Esophagus muscularis mucosa (tissue), 4 donors: ENCODE measurements at regions not wholly inside any gene's neighbourhood (a gene's known extent, or its start where the extent isn't known, plus 50 kb on each side); places are given as distances from the start of the nearest gene placed in this dataset.

Experiments used
- DNase-seq: peaks from one replicate; pipeline ENCODE4 v3.0.0-alpha.2; 2017; ENCODE audit errors: extremely low spot score
- H3K27ac ChIP-seq, 4 donors: fragments of 200-600 bp; sonication (generic); replicated peaks in 1 of 4; 1 replicate in 3 of 4; 2 replicates in 1 of 4; pipeline ENCODE4 v1.5.1; 2016 to 2019; ENCODE audit warnings: mild to moderate bottlenecking in 1 of 4
- H3K27me3 ChIP-seq, 4 donors: fragments of 200-600 bp; sonication (generic); one replicate each; pipeline versions ENCODE4 v1.5.1 to v1.6.0; 2016 to 2019
- H3K36me3 ChIP-seq, 4 donors: fragments of 200-600 bp; sonication (generic); one replicate each; pipeline ENCODE4 v1.5.1; 2016 to 2019
- H3K4me1 ChIP-seq, 4 donors: fragments of 200-600 bp; sonication (generic); one replicate each; pipeline ENCODE4 v1.5.1; 2016 to 2019
- H3K4me3 ChIP-seq, 4 donors: fragments of 200-600 bp; sonication (generic); 1 replicate in 2 of 4; 2 replicates in 2 of 4; pipeline ENCODE4 v1.5.1; 2016 to 2019; ENCODE audit warnings: mild to moderate bottlenecking in 4 of 4, moderate library complexity in 1 of 4
- H3K9me3 ChIP-seq, 4 donors: fragments of 200-600 bp; sonication (generic); 1 replicate in 3 of 4; 2 replicates in 1 of 4; pipeline ENCODE4 v1.5.1; 2016 to 2019
- EP300 ChIP-seq: sonication (generic); formaldehyde crosslinking; IDR thresholded peaks from one replicate; pipeline ENCODE4 v1.6.1; 2017; ENCODE audit warnings: antibody characterized with exemption
- POLR2A ChIP-seq: fragments of 450-650 bp; IDR thresholded peaks from one replicate; pipeline ENCODE4 v1.6.1; 2017; ENCODE audit warnings: antibody characterized with exemption, moderate library complexity, mild to moderate bottlenecking, low read depth
- POLR2AphosphoS5 ChIP-seq, 2 donors: sonication (generic); formaldehyde crosslinking; IDR thresholded peaks; one replicate each; pipeline ENCODE4 v1.6.1; 2017; ENCODE audit warnings: antibody characterized with exemption in 2 of 2
- WGBS: methylation state at CpG from one replicate; pipeline ENCODE4 v1.1.5; 2018; 5-methylcytosine and 5-hydroxymethylcytosine counted together
- intact Hi-C: fragments of 100-400 bp; cut with DNase I; formaldehyde crosslinking; loops from one replicate; pipeline ENCODE4 v1.15.1; 2023
- TF ChIP-seq, protein P1 (sequence below), 3 experiments: fragments of 200-600 bp in 2 of 3; fragments of 450-650 bp in 1 of 3; sonication (generic) in 2 of 3; IDR thresholded peaks; one replicate each; pipeline ENCODE4 v1.5.1; 2017 to 2019; ENCODE audit warnings: antibody characterized with exemption in 3 of 3, mild to moderate bottlenecking in 2 of 3, moderate library complexity in 1 of 3

DNA sequence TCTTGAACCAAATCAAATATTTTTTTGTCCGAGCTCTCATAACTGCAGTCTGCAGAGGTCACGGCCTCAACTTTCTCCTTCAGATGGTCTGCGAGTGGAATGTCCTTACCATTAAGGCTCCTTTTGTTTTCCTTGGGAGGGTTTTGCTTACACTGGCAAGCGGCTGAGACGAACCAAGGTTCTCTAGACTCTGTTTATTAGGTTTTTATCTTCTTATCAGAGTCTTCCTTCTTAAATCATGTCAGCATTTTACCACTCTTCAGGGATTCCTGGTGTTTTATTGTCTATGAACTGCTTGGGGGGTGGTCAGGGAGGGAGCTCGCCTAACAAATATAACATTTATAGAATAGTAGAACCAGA is 773.7 kb upstream of the NR2F2 start:
- no peaks in the 10 kb centered on the region for H3K27me3 ChIP-seq
- 72% methylated on average over 6 of the region's 6 CpGs for WGBS
- no peak for DNase-seq
- H3K4me1 ChIP-seq, result peaks cover 0 to 17% (median 5%) of the 10 kb centered on the region in 4 donors
- peak overlapping the region in 1 of 4 donors; percentile 8 for H3K27ac ChIP-seq
- intact Hi-C loops, result no loop called here
- H3K36me3 ChIP-seq, result no peaks in the 10 kb centered on the region
- no peak overlapping the region for H3K4me3 ChIP-seq
- no peaks in the 10 kb centered on the region for H3K9me3 ChIP-seq
- no peak for TF ChIP-seq POLR2AphosphoS5 (IDR thresholded peaks at IDR 0.05)

GRCh38 chr15:95557226-95558046 is 773.1 kb upstream of the NR2F2 start:
- 79% methylated on average over 17 of the region's 17 CpGs for WGBS
- H3K4me1 ChIP-seq, result peaks cover 0 to 17% (median 5%) of the 10 kb centered on the region in 4 donors
- no peaks in the 10 kb centered on the region for H3K9me3 ChIP-seq
- no peak for TF ChIP-seq EP300
- TF ChIP-seq POLR2AphosphoS5 (IDR thresholded peaks at IDR 0.05), result peak; percentile 32 to 59
- no peaks in the 10 kb centered on the region for H3K36me3 ChIP-seq
- no peak for DNase-seq
- intact Hi-C loops, result no loop called here
- H3K4me3 ChIP-seq, result no peak overlapping the region
- H3K27me3 ChIP-seq, result no peaks in the 10 kb centered on the region
- H3K27ac ChIP-seq, result peak overlapping the region in 2 of 4 donors; percentile 8 to 37

- intact Hi-C loops, result no loop called here
- WGBS, result 84% methylated on average over 2 of the region's 2 CpGs
- Histone ChIP-seq H3K27me3 (no peaks in the 10 kb centered on the region), H3K9me3 (no peaks in the 10 kb centered on the region), H3K36me3 (no peaks in the 10 kb centered on the region), H3K27ac (peak overlapping the region in 1 of 4 donors; percentile 37), H3K4me1 (peaks cover 0 to 17% (median 5%) of the 10 kb centered on the region in 4 donors), H3K4me3 (no peak overlapping the region)
- DNase-seq, result no peak
- no peak for TF ChIP-seq POLR2A
- no peak for TF ChIP-seq POLR2AphosphoS5 (IDR thresholded peaks at IDR 0.05)
- TF ChIP-seq, protein P1, sequence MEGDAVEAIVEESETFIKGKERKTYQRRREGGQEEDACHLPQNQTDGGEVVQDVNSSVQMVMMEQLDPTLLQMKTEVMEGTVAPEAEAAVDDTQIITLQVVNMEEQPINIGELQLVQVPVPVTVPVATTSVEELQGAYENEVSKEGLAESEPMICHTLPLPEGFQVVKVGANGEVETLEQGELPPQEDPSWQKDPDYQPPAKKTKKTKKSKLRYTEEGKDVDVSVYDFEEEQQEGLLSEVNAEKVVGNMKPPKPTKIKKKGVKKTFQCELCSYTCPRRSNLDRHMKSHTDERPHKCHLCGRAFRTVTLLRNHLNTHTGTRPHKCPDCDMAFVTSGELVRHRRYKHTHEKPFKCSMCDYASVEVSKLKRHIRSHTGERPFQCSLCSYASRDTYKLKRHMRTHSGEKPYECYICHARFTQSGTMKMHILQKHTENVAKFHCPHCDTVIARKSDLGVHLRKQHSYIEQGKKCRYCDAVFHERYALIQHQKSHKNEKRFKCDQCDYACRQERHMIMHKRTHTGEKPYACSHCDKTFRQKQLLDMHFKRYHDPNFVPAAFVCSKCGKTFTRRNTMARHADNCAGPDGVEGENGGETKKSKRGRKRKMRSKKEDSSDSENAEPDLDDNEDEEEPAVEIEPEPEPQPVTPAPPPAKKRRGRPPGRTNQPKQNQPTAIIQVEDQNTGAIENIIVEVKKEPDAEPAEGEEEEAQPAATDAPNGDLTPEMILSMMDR (IDR thresholded peaks at IDR 0.05), result no peak
- TF ChIP-seq EP300, result no peak
Observed at GRCh38 chr15:95558131-95558530, 772.4 kb upstream of the NR2F2 start.

DNA sequence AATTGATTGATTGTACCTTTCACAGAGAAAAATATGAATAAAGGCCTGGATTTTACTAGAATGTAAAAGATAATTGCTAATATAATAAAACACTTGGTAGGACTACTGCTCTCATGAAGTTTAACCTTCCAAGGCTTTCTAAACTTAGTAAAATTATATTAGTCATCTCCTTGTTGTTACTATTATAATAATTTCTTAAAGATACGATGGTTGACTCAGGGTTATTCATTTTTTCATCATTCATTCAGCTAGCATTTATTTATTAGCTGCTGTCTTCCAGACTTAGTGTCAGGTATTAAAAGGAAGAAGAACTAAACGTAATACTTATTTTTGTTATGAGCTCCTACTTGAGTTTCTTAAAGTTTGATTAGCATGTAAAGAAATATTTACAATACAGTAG is 771.6 kb upstream of the NR2F2 start:
- no peaks in the 10 kb centered on the region for H3K36me3 ChIP-seq
- TF ChIP-seq, protein P1 (IDR thresholded peaks at IDR 0.05), result no peak
- TF ChIP-seq POLR2A (no peak), EP300 (no peak), POLR2AphosphoS5 (IDR thresholded peaks at IDR 0.05) (no peak)
- H3K9me3 ChIP-seq, result no peaks in the 10 kb centered on the region
- intact Hi-C loops, result no loop called here
- DNase-seq, result no peak
- H3K27ac ChIP-seq, result no peak overlapping the region
- peaks cover 0 to 17% (median 5%) of the 10 kb centered on the region in 4 donors for H3K4me1 ChIP-seq
- no peak overlapping the region for H3K4me3 ChIP-seq
- 56% methylated on average over 2 of the region's 2 CpGs for WGBS
- no peaks in the 10 kb centered on the region for H3K27me3 ChIP-seq

- Histone ChIP-seq H3K27ac (no peak overlapping the region), H3K4me1 (peaks cover 0 to 17% (median 5%) of the 10 kb centered on the region in 4 donors), H3K27me3 (no peaks in the 10 kb centered on the region), H3K4me3 (no peak overlapping the region), H3K36me3 (no peaks in the 10 kb centered on the region), H3K9me3 (no peaks in the 10 kb centered on the region)
- intact Hi-C loops, result no loop called here
- TF ChIP-seq POLR2AphosphoS5 (IDR thresholded peaks at IDR 0.05) (no peak), POLR2A (no peak), EP300 (no peak)
- TF ChIP-seq, protein P1 (IDR thresholded peaks at IDR 0.05), result no peak
- no peak for DNase-seq
- WGBS, result 71% methylated on average over 7 of the region's 7 CpGs
Observed at GRCh38 chr15:95559875-95560394, 770.6 kb upstream of the NR2F2 start.
